Fibroblast of villous mesenchyme (primary cell): ENCODE measurements at regions not wholly inside any gene's neighbourhood (a gene's known extent, or its start where the extent isn't known, plus 50 kb on each side); places are given as distances from the start of the nearest gene placed in this dataset.

ENCODE experiments used
- DNase-seq: peaks from one replicate; pipeline ENCODE4 v3.0.0-alpha.2; 2010; ENCODE audit warnings: low read depth
- H3K4me3 ChIP-seq: 2 replicates; pipeline ENCODE4 v1.5.1; 2011; ENCODE audit warnings: low read depth, mild to moderate bottlenecking, low read length
- CTCF ChIP-seq: IDR thresholded peaks from 2 replicates; pipeline ENCODE4 v1.5.1; 2012; ENCODE audit warnings: low read depth, mild to moderate bottlenecking, low read length; ENCODE audit not compliant: insufficient read depth

- no peak for DNase-seq
- H3K4me3 ChIP-seq: no peak overlapping the region
- TF ChIP-seq CTCF: no peak
These were observed 1391.4 kb downstream of the EFNB2 start for GRCh38 chr13:105144020-105144419.

DNA sequence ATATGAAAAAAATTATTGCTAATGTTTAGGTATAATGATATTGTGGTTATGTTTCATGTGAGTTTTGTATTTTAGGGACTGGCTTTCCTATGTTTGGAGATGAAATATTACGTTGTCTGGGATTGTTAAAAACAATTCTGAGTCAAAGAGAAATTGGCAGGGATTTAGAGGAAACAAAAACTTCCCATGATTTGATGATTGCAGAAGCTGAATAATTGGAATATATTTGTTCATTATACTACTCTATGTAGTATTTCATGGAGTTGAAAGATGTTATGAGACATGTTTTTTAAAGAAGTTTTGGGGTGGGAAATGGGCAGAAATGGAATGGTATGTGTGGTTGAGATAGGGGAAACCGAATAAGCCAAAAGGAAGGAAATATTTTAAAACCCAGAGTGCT, 1392.9 kb downstream of the EFNB2 start:
- no peak for DNase-seq
- H3K4me3 ChIP-seq: no peak overlapping the region
- TF ChIP-seq CTCF: no peak

DNA sequence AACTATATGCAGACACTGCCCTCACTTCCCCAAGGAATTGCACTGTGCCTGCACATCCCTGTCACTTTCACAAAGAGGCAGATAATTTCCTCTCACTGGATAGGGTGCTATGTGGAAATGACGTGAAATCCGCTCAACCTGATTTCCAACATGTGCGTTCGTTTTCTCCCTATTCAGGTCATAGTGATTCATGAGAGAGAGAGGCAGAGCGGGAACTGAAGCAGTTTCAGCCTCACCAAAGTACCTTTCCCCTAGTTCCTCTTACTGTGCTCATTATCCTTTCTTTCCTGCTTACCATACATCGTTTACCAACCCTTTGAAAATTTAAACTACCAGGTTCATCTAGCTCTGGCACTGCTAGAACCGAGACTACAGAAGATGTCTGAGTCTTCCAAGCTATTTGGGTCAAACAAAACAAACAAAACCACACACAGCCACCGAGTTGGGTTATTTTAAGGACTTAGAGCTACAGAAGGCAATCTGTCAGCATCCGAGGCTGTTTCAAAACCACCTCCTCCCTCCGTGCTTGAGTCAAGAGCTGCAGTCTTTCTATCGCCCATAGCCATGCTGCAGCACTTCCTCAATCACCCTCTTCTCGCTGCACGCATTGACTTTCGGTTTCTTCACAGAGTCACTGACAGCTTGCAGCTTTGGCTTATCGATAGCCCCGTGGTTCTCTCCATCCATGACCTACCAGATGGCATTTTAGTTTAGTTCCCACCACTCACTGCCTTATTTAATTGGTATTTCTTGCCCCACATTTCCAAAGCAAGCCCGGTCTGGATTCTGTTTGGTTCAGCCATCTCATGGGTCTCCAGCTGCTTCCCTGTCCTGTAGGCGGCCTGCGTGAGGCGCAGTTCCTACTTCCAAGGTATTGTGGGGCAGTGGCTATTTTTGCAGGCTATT, 1395.8 kb downstream of the EFNB2 start:
- TF ChIP-seq CTCF: peak; percentile 28
- H3K4me3 ChIP-seq: peak overlapping the region; percentile 47
- DNase-seq: peak; percentile 8

GRCh38 chr13:105139048-105139379, 1396.4 kb downstream of the EFNB2 start:
- H3K4me3 ChIP-seq: no peak overlapping the region
- no peak for TF ChIP-seq CTCF
- DNase-seq: no peak

DNA sequence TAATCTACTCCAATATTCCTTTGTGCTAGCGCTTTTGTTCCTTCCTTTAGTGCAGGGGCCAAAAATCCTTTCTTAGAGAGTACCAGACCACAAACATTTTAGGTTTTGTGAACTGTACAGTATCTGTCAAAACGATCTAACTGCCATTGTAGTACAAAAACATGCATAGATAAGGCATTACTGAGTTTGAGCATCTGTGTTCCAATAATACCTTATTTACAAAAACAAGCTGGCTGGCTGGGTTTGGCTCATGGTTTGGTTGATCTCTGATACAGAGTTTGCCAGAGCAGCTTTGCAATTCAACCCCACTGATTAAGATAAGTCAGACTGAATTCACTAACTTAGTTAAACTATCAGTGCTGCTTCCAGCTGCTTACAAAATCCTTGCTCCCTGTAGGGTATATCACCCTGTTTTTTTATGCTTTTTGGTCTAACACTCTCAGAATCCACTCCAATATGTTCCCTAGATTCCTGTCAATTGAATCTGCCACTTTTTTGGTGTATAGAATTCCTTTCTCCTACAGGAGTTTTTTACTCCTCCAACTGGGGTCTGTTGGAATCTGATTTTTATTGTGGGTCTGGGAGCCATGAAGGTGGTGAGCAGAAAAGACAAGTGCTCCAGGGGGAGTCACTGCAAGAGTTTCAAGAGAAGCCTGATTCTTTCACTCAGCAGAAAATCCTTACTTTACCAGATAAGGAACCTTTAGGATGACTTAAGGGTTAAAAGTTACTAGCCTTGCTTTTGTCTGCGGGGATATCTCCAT, 1399.4 kb downstream of the EFNB2 start:
- TF ChIP-seq CTCF: no peak
- DNase-seq: no peak
- H3K4me3 ChIP-seq: no peak overlapping the region

DNA sequence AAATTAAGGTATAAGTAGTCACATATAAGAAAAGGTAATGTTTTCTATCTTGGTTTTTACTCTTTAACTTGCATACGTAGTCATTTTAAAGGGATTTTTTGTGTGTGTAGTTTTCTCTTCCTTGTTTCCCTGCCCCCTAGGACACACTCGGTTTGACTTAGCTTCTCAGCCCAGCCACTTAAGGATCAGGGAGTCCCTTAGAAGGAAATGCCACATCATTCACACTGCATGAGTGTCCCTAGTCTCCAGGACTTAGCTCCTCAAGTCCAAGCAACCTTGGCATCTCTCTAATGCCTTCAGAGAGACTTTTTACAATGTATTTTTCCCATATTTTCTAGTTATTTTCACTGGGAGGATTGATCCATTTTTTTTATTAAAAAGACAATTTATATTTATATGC, 1407.7 kb downstream of the EFNB2 start:
- no peak for TF ChIP-seq CTCF

More for the DNA sequence above, 1407.7 kb downstream of the EFNB2 start:
- no peak overlapping the region for H3K4me3 ChIP-seq
- DNase-seq: no peak
